ENCODE measurements at regions not wholly inside any gene's neighbourhood (a gene's known extent, or its start where the extent isn't known, plus 50 kb on each side); places are given as distances from the start of the nearest gene placed in this dataset.
"Not testable (repeated sequence)": the region's sequence is repeated elsewhere in the genome, so short reads cannot be mapped to it uniquely, and the experiment has no call there.

DNA sequence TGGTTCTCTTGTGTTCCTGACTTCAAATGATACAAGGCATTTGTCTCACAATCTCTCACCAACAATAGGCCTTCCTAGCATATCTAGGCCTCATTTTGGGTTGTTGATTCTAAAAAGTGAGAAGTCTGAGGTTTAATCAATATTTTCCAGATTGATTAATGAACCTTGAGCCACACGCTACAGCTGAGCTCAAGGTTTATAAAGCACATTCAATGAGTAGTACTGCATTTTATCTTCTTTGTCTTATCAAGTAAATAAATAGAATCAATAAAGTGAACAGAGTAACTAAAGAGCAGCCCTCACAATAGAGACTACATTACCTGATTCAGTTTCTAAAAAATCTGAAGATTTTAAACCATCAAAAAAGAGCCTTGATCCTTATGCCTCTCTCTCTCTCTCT is 407.5 kb upstream of the CLEC14A start:
- no peak overlapping the region for H3K4me3 ChIP-seq (ENCODE audit: low read length)
- H3K27ac Mint-ChIP-seq = no peak overlapping the region
- POLR2A ChIA-PET = no interaction called here
- H3K27ac ChIP-seq (ENCODE audit: low read depth in 1 of 2, low read length in 2 of 2) = no peak overlapping the region
- no peaks in the 10 kb centered on the region for H3K27me3 Mint-ChIP-seq
- no peaks in the 10 kb centered on the region for H3K9me3 ChIP-seq (ENCODE audit: control insufficient read depth in 1 of 2, insufficient read depth in 1 of 2, low read length in 2 of 2)
- no peaks in the 10 kb centered on the region for H3K4me1 ChIP-seq (ENCODE audit: insufficient read depth, low read length)
- no peaks in the 10 kb centered on the region for H3K4me1 Mint-ChIP-seq (ENCODE audit: low read depth)
- H3K27me3 ChIP-seq (ENCODE audit: control insufficient read depth in 1 of 2, insufficient read depth in 2 of 2, low read length in 2 of 2) = no peaks in the 10 kb centered on the region
- intact Hi-C loops (cut with DNase I, micrococcal nuclease) = no loop called here
- ATAC-seq (ENCODE audit: poor library complexity) (no peak), DNase-seq (no peak)
- no peaks in the 10 kb centered on the region for H3K36me3 Mint-ChIP-seq (ENCODE audit: low read depth)
- TF ChIP-seq, protein P1, sequence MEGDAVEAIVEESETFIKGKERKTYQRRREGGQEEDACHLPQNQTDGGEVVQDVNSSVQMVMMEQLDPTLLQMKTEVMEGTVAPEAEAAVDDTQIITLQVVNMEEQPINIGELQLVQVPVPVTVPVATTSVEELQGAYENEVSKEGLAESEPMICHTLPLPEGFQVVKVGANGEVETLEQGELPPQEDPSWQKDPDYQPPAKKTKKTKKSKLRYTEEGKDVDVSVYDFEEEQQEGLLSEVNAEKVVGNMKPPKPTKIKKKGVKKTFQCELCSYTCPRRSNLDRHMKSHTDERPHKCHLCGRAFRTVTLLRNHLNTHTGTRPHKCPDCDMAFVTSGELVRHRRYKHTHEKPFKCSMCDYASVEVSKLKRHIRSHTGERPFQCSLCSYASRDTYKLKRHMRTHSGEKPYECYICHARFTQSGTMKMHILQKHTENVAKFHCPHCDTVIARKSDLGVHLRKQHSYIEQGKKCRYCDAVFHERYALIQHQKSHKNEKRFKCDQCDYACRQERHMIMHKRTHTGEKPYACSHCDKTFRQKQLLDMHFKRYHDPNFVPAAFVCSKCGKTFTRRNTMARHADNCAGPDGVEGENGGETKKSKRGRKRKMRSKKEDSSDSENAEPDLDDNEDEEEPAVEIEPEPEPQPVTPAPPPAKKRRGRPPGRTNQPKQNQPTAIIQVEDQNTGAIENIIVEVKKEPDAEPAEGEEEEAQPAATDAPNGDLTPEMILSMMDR (IDR thresholded peaks at IDR 0.05) = no peak
- H3K36me3 ChIP-seq (ENCODE audit: insufficient read depth, low read length) = no peaks in the 10 kb centered on the region
- H3K9me3 Mint-ChIP-seq = no peaks in the 10 kb centered on the region
- H3K4me3 Mint-ChIP-seq = no peak overlapping the region
- CTCF ChIA-PET = no interaction called here

DNA sequence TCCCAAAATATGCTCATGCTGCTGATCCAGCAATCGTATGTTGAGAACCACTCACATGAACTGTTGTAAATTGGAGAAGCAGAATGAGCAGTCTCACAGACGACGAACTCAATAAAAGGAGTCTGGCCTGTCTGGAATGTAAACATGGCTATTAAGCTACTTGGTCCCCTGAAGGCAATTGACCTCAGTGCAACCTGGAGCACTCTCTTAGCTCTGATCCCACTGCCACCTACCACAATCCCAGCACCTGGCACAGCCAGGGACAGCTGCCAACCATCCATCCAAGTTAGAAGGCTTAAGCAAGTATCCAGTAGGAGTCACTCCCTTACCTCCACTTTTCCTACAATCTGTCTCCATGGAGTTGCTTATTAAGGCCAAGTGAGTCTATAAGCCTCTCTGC is 406.9 kb upstream of the CLEC14A start:
- H3K36me3 ChIP-seq (ENCODE audit: insufficient read depth, low read length) = no peaks in the 10 kb centered on the region
- ATAC-seq (ENCODE audit: poor library complexity) (no peak), DNase-seq (no peak)
- H3K9me3 ChIP-seq (ENCODE audit: control insufficient read depth in 1 of 2, insufficient read depth in 1 of 2, low read length in 2 of 2) = no peaks in the 10 kb centered on the region
- no peaks in the 10 kb centered on the region for H3K4me1 ChIP-seq (ENCODE audit: insufficient read depth, low read length)
- H3K36me3 Mint-ChIP-seq (ENCODE audit: low read depth) = no peaks in the 10 kb centered on the region
- H3K4me3 Mint-ChIP-seq = no peak overlapping the region
- H3K4me3 ChIP-seq (ENCODE audit: low read length) = no peak overlapping the region
- intact Hi-C loops (cut with DNase I, micrococcal nuclease) = no loop called here
- H3K27me3 Mint-ChIP-seq = no peaks in the 10 kb centered on the region
- no peak overlapping the region for H3K27ac Mint-ChIP-seq
- POLR2A ChIA-PET = no interaction called here
- no peaks in the 10 kb centered on the region for H3K9me3 Mint-ChIP-seq
- H3K27ac ChIP-seq (ENCODE audit: low read depth in 1 of 2, low read length in 2 of 2) = no peak overlapping the region
- TF ChIP-seq, protein P1 (IDR thresholded peaks at IDR 0.05) = no peak
- H3K4me1 Mint-ChIP-seq (ENCODE audit: low read depth) = no peaks in the 10 kb centered on the region
- CTCF ChIA-PET = no interaction called here
- no peaks in the 10 kb centered on the region for H3K27me3 ChIP-seq (ENCODE audit: control insufficient read depth in 1 of 2, insufficient read depth in 2 of 2, low read length in 2 of 2)

DNA sequence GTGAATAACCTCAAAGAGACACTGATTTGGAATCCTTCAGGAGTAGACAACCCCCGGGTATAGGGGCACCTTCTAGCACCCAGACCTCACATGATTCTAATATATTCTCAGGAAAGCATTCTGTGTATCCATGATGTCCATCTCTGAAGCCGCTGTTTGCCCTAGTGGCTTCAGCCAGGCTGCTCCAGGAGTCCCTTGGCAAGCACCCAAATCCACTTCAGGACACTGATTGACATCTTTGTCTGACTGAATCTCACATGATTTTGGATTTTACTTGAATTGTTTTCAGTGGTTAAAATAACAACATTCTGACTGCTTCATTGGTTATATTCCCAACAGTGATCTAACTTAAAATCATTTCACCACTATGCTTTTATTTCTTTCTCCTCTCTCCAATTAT is 390.5 kb upstream of the CLEC14A start:
- ATAC-seq (ENCODE audit: poor library complexity) (no peak), DNase-seq (no peak)
- Histone ChIP-seq H3K9me3 (ENCODE audit: control insufficient read depth in 1 of 2, insufficient read depth in 1 of 2, low read length in 2 of 2) (peaks cover 0 to 3% of the 10 kb centered on the region in 2 experiments), H3K27ac (ENCODE audit: low read depth in 1 of 2, low read length in 2 of 2) (no peak overlapping the region), H3K4me1 (ENCODE audit: insufficient read depth, low read length) (no peaks in the 10 kb centered on the region), H3K27me3 (ENCODE audit: control insufficient read depth in 1 of 2, insufficient read depth in 2 of 2, low read length in 2 of 2) (no peaks in the 10 kb centered on the region), H3K4me3 (ENCODE audit: low read length) (no peak overlapping the region), H3K36me3 (ENCODE audit: insufficient read depth, low read length) (no peaks in the 10 kb centered on the region)
- H3K9me3 Mint-ChIP-seq = peaks cover 9% of the 10 kb centered on the region
- ChIA-PET POLR2A (no interaction called here), CTCF (no interaction called here)
- H3K27me3 Mint-ChIP-seq = no peaks in the 10 kb centered on the region
- intact Hi-C loops (cut with DNase I, micrococcal nuclease) = no loop called here
- H3K36me3 Mint-ChIP-seq (ENCODE audit: low read depth) = no peaks in the 10 kb centered on the region
- no peak overlapping the region for H3K27ac Mint-ChIP-seq
- H3K4me1 Mint-ChIP-seq (ENCODE audit: low read depth) = no peaks in the 10 kb centered on the region
- TF ChIP-seq, protein P1 (IDR thresholded peaks at IDR 0.05) = no peak
- H3K4me3 Mint-ChIP-seq = no peak overlapping the region

DNA sequence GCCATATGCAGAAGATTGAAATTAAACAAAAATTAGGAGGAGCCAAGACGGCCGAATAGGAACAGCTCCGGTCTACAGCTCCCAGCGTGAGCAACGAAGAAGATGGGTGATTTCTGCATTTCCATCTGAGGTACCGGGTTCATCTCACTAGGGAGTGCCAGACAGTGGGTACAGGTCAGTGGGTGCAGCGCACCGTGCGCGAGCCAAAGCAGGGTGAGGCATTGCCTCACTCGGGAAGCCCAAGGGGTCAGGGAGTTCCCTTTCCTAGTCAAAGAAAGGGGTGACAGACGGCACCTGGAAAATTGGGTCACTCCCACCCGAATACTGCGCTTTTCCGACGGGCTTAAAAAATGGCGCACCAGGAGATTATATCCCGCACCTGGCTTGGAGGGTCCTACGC is 379.0 kb upstream of the CLEC14A start:
- H3K27ac ChIP-seq (ENCODE audit: low read depth in 1 of 2, low read length in 2 of 2); H3K4me1 ChIP-seq (ENCODE audit: insufficient read depth, low read length); H3K9me3 ChIP-seq (ENCODE audit: control insufficient read depth in 1 of 2, insufficient read depth in 1 of 2, low read length in 2 of 2); H3K4me3 ChIP-seq (ENCODE audit: low read length); ATAC-seq (ENCODE audit: poor library complexity); H3K9me3 Mint-ChIP-seq; H3K36me3 ChIP-seq (ENCODE audit: insufficient read depth, low read length); DNase-seq; CTCF ChIA-PET; H3K4me3 Mint-ChIP-seq; H3K27ac Mint-ChIP-seq; POLR2A ChIA-PET; H3K27me3 Mint-ChIP-seq; H3K4me1 Mint-ChIP-seq (ENCODE audit: low read depth); H3K36me3 Mint-ChIP-seq (ENCODE audit: low read depth); H3K27me3 ChIP-seq (ENCODE audit: control insufficient read depth in 1 of 2, insufficient read depth in 2 of 2, low read length in 2 of 2); intact Hi-C loops (cut with DNase I, micrococcal nuclease): not testable (repeated sequence)
